Activated CD4-positive, alpha-beta T cell treated with anti-CD3 and anti-CD28 coated beads, Interleukin-2, amount 50 U/mL, for 4 hours (primary cell): ENCODE measurements at regions not wholly inside any gene's neighbourhood (a gene's known extent, or its start where the extent isn't known, plus 50 kb on each side); places are given as distances from the start of the nearest gene placed in this dataset.

Experiments used
- DNase-seq, 2 experiments: peaks; one replicate each; pipeline ENCODE4 v3.0.0-alpha.2; 2020

- DNase-seq: no peak
These were observed 60.0 kb downstream of the NRN1 start for GRCh38 chr6:5946701-5947100.

- DNase-seq: no peak
These were observed 60.5 kb downstream of the NRN1 start for GRCh38 chr6:5946181-5946580.

- no peak for DNase-seq
These were observed 63.1 kb downstream of the NRN1 start for GRCh38 chr6:5943591-5943990.

GRCh38 chr6:5942591-5942990 lies 64.1 kb downstream of the NRN1 start:
- no peak for DNase-seq

- no peak for DNase-seq
These were observed 65.5 kb downstream of the NRN1 start for GRCh38 chr6:5941188-5941587.

GRCh38 chr6:5938934-5939333 lies 67.8 kb downstream of the NRN1 start:
- no peak for DNase-seq

- no peak for DNase-seq
These were observed 68.6 kb downstream of the NRN1 start for GRCh38 chr6:5937936-5938706.

- no peak for DNase-seq
These were observed 69.4 kb downstream of the NRN1 start for GRCh38 chr6:5937169-5937909.

- DNase-seq: no peak
These were observed 70.1 kb downstream of the NRN1 start for GRCh38 chr6:5936631-5937030.

- DNase-seq: no peak
These were observed 70.6 kb downstream of the NRN1 start for GRCh38 chr6:5936140-5936539.

- no peak for DNase-seq
These were observed 75.8 kb downstream of the NRN1 start for GRCh38 chr6:5930968-5931367.

GRCh38 chr6:5930143-5930770 lies 76.5 kb downstream of the NRN1 start:
- DNase-seq: no peak

- no peak for DNase-seq
These were observed 82.9 kb downstream of the NRN1 start for GRCh38 chr6:5923840-5924239.

- DNase-seq: no peak
These were observed 84.5 kb downstream of the NRN1 start for GRCh38 chr6:5922230-5922629.

GRCh38 chr6:5909721-5910120 lies 97.0 kb downstream of the NRN1 start:
- DNase-seq: no peak

- DNase-seq: no peak
These were observed 99.9 kb downstream of the NRN1 start for GRCh38 chr6:5906842-5907241.

GRCh38 chr6:5906340-5906670 lies 100.4 kb downstream of the NRN1 start:
- DNase-seq: no peak

GRCh38 chr6:5905431-5906339 lies 101.0 kb downstream of the NRN1 start:
- DNase-seq: no peak

- DNase-seq: no peak
These were observed 102.2 kb downstream of the NRN1 start for GRCh38 chr6:5904532-5904931.

GRCh38 chr6:5899216-5900045 lies 107.3 kb downstream of the NRN1 start:
- DNase-seq: no peak

- no peak for DNase-seq
These were observed 108.2 kb downstream of the NRN1 start for GRCh38 chr6:5898563-5898962.

- DNase-seq: no peak
These were observed 108.6 kb downstream of the NRN1 start for GRCh38 chr6:5898102-5898501.
